ENCODE measurements at regions not wholly inside any gene's neighbourhood (a gene's known extent, or its start where the extent isn't known, plus 50 kb on each side); places are given as distances from the start of the nearest gene placed in this dataset.

DNA sequence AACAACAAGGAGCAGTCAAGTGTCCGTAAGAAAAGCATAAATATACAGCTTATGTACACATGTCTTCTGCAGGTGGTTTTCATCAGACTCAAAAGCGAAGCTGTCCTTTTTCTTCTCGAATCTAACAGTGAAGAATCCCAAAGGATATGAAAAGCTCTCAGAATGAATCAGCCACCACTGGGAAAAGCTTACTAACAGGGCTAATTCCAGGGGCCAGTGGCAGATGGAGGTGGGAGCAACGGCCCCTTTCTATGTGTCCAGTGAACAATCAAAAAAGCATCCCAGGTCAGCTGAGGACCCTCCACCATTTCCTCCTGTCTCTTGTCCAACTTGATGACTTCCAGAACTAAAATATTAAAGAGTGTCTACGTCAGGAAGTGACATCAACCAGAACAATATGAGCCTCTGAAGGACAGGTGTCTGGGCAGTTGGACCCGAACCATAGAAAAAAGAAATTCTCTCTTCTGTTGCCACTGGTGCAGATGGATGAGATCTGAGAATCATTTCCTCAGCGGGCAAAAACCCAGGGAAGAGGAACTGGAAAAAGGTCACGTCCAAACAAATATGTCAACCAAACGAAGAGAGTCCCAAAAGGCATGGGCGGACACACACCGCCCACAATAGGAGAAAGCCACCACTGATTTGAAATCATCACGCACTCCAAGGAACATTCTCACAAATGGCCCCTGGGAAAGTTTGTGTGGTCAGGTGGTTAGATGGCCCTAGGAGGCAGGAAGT, 70.4 kb upstream of the TIAM1 start:
- intact Hi-C loops (cut with micrococcal nuclease): no loop called here

- intact Hi-C loops (cut with micrococcal nuclease): no loop called here
These were observed 69.6 kb upstream of the TIAM1 start for GRCh38 chr21:31413698-31414097.

- intact Hi-C loops (cut with micrococcal nuclease): no loop called here
These were observed 66.6 kb upstream of the TIAM1 start for GRCh38 chr21:31410499-31411131.

DNA sequence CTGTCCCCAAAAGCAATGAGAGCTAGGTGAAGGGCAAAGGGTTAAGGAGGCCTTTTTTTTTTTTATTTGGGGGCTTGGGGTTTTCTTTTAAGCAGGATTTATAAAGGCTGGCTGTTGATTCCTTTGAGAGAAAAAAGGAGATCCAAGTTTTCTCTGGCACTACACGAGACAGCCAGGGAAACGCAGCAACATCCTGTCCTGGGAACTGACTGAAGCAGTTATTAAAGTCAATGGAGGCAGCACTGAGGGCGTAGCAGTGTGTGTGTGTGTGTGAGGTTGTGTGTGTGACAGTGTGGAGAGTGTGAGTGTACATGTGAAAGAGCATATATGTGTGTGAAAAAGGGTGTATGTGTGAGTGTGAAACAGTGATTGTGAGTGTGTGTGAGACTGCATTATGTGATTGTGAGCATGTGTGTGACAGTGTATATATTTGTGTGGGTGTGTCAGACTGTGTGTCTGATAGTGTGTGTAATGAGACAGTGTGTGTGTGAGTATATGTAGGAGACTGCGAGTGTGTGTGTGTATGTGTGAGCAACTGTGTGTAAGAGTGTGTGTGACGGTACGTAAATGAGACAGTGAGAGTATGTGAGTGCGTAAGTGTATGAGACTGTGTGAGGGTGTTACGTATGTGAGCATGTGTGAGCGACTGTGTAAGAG, 65.9 kb upstream of the TIAM1 start:
- intact Hi-C loops (cut with micrococcal nuclease): no loop called here

GRCh38 chr21:31408301-31409088, 64.4 kb upstream of the TIAM1 start:
- intact Hi-C loops (cut with micrococcal nuclease): no loop called here

- intact Hi-C loops (cut with micrococcal nuclease): no loop called here
These were observed 62.4 kb upstream of the TIAM1 start for GRCh38 chr21:31406510-31406909.

- intact Hi-C loops (cut with micrococcal nuclease): no loop called here
These were observed 61.5 kb upstream of the TIAM1 start for GRCh38 chr21:31405604-31406003.

GRCh38 chr21:31403596-31404333, 59.7 kb upstream of the TIAM1 start:
- intact Hi-C loops (cut with micrococcal nuclease): no loop called here

DNA sequence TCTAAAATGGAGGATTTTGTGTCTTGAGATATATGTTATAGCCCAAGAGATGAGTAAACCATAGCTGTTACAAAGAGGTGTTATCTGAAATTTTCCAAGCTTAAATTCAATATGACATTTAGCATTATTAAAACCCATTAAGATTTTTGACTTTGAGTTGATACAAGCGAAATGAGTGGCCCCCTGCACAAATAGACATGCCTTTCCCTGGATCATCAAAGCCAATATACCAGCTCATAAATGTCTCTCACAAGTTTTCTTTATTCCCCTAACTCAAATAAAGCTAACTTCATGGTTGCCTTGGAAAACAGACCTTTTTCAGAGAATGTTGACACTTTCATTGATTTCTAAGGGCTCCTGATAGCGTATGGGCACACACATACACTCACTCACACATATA, 55.5 kb upstream of the TIAM1 start:
- intact Hi-C loops (cut with micrococcal nuclease): loop anchor here (5.0 kb wide), 1 partner anchor 48 kb away; no protein-coding TSS in a partner anchor

DNA sequence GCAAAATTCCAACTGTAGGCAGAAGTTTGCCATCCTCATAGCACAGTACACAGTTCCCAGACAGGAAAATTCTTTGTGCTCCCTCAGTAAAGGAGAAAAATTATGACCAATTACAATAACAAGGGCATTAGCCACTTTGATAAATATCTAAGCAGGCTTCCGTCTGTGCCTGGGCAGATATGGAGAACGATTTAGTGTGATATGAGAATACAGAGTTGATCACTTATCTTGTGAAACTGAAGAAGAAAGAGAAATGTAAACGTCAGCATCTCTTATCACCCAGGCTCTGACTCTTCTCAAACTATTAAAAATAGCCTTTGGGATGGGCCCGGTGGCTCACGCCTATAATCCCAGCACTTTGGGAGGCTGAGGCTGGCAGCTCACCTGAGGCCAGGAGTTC, 54.5 kb upstream of the TIAM1 start:
- intact Hi-C loops (cut with micrococcal nuclease): loop anchor here (1.0 to 5.0 kb wide), 2 partner anchors 44 to 49 kb away; no protein-coding TSS in a partner anchor

GRCh38 chr21:31397939-31398338, 53.9 kb upstream of the TIAM1 start:
- intact Hi-C loops (cut with micrococcal nuclease): loop anchor here (1.0 to 5.0 kb wide), 2 partner anchors 44 to 49 kb away; no protein-coding TSS in a partner anchor

GRCh38 chr21:31397515-31397926, 53.5 kb upstream of the TIAM1 start:
- intact Hi-C loops (cut with micrococcal nuclease): loop anchor here (5.0 kb wide), 1 partner anchor 50 kb away; no protein-coding TSS in a partner anchor

DNA sequence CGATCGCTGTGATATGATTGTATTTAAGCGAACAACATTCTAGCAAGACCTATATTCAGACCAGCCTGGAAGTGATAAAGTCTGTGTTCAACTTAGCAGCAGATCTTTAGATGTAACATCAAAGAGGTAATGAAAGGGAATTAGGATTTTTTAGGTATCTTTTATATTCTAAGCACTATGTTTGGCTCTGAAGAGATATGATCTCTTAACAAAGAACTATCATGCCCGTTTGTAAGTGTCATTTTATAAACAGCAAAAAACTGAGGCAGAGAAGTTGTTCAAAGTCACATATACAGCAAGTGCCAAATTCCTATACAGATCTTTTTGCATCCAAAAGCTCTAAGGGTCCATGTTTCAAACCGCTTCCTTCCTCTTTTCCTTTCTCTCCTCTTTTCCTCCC, 53.0 kb upstream of the TIAM1 start:
- intact Hi-C loops (cut with micrococcal nuclease): loop anchor here (5.0 kb wide), 1 partner anchor 50 kb away; no protein-coding TSS in a partner anchor

- intact Hi-C loops (cut with micrococcal nuclease): loop anchor here (5.0 kb wide), 1 partner anchor 51 kb away; no protein-coding TSS in a partner anchor
These were observed 52.3 kb upstream of the TIAM1 start for GRCh38 chr21:31396399-31396798.

DNA sequence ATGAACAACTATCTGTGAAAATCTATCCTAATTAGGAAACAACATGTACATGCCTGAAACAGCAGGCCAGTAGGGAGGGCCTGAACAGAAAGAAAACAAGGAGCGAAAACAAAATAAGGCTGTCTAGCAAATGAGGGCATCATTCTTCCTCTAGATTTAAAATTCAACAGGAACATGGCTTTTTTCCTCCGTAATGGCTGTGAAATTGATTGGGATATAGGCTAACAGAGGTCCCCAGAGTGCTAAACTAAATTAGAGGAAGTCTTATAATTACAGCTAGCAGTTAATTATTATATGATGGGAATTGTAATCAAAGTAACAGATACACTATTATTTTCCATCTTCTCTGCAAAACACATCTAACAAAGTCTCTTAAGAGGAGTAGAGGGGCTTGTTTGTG, 51.7 kb upstream of the TIAM1 start:
- intact Hi-C loops (cut with micrococcal nuclease): loop anchor here (5.0 kb wide), 1 partner anchor 52 kb away; no protein-coding TSS in a partner anchor

DNA sequence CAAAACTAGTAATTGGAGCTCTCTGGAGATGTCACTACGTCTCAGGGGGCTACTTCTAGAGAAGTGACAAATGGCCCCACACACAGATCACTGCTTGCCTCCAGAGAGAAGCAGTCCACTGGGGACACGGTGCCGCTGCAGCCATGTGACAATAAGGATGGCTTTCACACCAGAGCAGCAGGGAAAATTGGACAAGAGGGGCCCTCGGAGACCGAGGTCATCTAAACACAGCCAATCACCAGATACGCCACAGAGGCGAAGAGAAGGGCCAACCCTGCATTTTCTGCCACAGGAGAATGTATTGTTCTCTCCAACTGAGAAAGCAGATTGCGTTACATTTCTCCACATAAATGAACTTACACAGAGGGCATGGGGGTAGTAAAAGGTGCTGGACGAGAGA, 51.2 kb upstream of the TIAM1 start:
- intact Hi-C loops (cut with micrococcal nuclease): loop anchor here (5.0 kb wide), 1 partner anchor 52 kb away; no protein-coding TSS in a partner anchor

DNA sequence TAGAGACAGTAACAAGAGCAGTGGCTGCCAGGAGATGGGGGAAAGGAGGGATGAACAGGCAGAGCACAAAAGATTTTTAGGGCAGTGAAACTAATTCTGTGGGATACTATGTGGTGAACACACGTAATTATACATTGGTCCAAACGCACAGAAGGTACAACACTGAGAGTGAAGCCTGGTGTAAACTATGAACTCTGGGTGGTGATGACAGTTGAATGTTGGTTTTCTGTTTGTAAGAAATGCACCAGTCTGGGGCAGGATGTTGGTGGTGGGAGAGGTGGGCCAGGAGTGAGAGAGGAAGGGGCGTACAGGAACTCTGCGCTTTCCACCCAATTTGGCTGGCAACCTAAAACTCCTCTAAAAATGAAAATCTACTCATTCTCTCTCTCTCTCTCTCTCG, 50.2 kb upstream of the TIAM1 start:
- intact Hi-C loops (cut with micrococcal nuclease): no loop called here
